OCI-M1 (cell line): ENCODE measurements at regions not wholly inside any gene's neighbourhood (a gene's known extent, or its start where the extent isn't known, plus 50 kb on each side); places are given as distances from the start of the nearest gene placed in this dataset.

Source experiments
- DNase-seq: peaks from one replicate; lab custom pipeline; 2025; lab: John Stamatoyannopoulos, UW

DNA sequence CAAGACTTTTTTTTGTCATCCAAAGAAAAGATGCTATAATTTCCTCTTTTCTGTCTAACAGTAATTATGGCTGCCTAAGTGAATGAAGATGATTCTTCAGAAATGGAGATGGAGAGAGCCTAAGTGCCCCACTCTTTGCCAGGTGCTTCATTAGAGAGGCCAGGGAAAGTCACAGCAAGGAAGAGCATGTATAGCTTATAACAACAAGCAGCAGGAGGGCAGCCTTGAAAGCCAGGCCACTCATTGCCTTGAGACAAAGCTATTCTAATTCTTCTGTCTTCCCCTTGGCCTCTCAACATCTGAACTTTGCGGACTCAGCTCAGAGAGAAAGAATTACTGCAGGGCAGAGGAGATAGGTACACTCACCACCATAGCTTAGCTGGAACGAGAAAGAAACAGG, 112.0 kb upstream of the ZNF366 start:
- DNase-seq, result no peak

DNA sequence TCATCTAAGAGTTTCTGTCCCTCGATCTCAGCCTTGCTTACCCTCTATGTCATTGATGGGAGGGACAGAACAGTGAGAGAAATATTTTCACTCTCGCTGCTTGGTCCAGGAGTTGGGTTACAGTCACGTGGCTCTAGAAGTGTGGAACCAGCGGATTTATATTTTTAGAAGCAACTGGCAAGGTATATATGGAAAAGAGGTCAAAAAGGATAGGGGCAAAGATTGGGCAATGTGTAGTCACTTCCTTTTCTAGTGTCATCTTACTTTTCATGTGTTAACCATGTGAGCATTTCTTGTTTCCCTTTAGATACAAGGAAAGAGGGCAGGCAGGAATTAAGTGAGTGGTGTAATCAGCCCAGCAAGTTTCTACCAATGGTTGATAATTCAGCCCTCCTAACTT, 111.5 kb upstream of the ZNF366 start:
- DNase-seq, result peak; percentile 28

DNA sequence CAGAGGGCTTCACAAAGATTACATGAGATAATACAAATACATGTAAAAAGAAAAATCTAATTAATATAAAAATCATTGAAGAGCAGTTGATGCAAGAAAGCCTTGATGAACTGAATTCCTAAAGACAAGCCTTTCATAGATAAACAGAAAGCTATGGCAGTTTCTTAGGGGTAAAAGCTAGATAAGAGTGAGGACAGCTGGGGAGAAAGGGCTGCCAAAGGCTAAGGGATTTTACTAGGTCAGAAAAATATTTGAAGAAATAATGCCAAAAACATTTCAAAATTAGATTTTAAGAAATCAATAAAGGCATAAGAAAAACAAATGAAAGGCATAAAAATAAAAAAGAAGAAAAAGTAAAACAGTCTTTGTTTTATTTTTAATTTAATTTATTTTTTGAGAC, 107.9 kb upstream of the ZNF366 start:
- no peak for DNase-seq

DNA sequence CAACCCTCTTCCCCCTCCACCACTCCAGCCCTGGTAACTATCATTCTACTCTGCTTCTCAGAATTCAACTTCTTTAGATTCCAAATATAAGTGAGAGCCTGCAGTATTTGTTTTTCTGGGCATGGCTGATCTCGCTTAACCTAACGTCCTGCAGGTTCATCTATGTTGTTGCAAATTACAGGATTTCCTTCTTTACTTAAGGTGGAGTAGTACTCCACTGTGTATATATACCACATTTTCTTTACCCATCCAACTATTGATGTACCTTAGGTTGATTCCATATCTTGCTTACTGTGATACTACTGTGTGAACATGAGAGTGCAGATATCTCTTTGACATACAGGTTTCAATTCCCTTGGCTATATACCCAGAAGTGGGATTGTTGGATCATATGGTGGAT, 106.3 kb upstream of the ZNF366 start:
- DNase-seq, result no peak

DNA sequence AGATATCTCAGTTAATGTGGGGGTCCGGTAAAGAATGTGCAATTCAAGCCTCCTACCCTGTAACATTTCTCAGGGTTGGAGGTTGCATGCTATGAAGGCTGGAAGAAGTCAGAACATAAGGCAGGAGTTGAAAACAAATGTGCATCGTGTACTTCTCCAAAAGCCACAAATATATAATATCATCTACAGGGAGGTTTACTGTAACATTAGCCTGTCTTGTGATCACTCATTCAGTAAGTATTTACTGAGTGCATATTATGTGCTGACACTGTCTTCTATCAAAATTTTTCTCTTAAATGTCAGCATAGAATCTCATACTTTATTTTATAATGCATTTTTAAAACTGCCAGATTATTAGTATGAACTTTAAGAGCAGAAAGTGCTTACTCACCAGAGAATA, 105.6 kb upstream of the ZNF366 start:
- no peak for DNase-seq

DNA sequence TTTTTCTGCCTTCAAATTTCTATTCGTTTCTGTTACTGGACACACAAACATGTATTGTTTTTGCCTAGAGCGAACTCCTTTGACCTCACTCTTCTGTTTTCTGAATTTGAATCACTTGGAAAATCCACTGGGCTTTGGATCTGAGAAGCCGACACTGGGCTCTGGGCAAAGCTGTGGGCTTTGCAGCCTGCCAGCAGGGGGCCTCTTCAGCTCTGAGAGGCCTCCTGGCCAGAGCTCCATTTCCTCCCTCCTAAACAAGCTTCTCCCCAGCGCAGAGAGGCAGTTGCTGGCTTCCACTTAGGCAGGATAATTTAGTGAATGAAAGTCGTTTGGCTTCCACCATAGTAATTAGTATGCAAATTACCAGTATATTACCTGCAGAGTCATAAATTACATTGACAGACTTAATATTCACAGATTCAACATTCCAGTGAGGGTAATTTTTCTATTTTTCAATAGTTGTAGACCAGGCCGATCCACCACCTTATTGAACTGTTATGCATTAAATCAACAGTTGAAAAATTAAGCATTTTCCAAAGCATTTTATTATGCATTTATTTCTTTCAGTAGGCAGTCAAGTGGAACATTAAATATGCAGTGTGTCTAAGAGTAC, 104.0 kb upstream of the ZNF366 start:
- DNase-seq, result peak; percentile 80

DNA sequence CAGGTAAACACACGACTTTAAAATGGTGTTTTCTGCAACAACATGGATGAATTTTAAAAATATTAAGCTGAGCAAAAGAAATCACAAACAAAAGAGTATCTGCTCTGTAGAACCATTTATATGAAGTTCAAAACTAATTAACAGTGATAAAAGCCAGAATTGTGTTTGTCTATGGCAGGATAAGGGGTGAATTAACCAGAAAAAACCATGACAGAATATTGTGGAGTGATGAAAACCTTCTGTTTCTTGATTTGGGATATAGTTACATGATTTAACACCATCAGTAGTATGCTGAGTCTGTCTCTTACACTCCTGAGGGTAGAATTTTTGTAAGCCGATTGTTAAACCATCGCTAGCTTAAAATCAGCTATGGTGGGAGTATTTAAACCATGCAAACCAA, 101.7 kb upstream of the ZNF366 start:
- no peak for DNase-seq

DNA sequence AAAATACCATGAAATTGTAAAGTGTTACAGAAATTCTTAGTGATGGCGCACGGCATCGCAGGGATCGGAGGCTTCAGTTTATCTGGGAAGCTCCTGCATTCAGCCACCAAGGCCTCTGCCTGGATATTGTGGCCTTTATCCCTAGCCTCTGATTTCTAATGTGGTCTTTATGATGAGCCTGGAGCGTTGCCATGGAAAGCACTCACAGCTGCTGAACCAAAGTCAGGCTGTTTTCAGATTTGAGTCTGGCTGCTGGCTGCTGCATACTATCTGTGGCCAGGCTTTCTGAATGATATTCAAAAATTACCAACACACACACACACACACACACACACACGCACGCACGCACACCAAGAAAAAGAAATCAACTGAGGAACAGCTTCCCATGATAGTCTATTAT, 101.1 kb upstream of the ZNF366 start:
- DNase-seq, result no peak

DNA sequence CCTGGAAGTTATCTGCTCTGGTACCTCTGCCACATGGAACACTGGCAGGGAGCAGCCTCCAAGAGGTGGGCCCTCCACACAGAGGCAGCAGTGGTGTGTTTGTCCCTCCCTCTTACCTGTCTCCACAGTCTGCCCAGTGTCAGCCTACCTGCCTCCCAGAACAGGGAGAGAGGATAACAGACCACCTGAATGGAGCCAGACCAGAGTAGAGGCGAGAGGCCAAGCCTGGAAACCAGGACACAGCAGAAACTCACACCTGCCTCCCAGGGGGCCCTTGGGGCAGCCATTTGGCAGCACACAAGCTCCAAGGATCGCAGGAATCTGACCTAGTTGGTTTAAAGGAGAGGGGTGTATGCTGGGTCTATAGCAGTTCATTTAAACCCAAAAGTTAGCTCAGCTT, 100.2 kb upstream of the ZNF366 start:
- no peak for DNase-seq

DNA sequence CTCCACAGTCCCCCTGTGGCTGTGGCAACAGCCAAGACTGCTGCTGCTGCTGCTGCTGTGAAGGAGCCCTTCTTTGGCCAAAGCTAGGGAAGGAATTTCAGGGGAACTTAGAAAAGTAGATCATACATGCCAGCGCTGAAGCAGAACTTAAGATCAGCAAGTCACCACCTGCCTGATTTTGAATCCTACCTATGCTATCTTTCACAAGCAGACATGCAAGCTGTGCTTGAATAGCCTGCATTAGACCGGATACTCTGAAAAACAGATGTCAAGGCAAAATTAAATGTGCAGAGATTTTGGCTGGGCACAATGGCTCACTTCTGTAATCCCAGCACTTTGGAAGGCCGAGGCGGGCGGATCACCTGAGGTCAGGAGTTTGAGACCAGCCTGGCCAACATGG, 99.3 kb upstream of the ZNF366 start:
- DNase-seq, result no peak

DNA sequence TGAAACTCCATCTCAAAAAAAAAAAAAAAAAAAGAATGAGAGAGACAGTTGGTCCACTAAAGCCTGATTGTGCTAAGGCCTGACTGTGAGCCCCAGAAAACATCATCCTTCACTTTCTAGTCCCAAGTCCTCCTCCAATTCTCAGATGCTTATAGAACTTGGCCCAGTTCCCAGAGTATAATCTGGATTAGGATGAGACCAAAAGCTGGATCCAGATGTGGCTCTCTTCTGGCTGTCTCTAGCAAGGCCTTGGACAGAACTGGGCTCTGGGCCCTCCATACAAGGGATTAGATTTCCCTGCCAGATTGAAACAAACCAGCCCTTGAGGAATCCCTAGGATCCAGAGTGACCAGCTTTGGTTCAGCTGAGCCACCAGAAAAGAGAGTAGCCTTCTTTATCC, 98.4 kb upstream of the ZNF366 start:
- no peak for DNase-seq

DNA sequence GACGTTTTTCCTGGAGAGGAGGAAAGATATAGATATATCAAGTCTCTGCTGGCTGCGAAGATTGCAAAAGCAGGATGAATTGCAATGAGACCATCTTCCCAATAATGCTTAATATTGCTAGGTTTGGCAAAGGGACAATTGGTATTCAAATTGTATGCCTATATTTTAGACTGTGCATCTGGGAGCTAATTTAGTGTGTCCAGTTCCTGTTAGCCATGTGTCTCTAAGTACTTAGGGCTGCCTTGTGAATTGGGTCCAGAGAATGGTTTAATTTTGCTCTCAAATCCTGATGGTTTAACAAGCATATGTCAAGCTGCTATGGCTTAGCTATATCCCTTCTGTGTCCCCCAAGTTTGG, 97.6 kb upstream of the ZNF366 start:
- no peak for DNase-seq

DNA sequence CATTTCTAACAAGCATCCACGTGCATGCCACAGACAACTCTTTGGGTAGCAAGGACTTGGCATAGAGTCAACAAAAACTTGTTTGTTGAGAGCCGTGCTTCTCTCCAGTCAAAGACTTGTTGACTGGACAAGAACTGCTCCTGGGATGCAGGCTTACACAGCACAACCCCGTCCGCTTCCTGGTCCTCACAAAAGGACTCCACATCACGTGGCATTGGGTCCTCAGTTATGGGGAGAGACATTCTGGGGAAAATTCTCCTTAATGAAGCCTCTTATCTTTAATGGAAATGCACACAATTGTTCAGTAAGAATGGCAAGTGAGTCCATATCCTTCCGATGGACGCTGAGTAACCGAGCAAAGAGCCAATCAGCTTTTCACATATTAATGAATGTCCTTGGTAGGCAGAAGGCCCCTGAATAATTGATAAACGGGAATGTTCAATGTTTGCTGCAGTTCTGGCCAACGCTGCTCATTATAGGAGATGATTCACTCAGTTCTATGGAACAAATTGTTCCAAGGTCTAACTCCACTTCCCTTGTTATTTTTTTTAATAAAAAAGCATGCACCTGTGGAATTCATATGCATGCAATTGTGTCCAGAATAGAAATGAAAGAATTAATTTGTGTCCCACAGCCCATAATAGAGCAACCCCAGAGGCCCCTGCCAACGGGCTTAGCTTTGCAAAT, 97.0 kb upstream of the ZNF366 start:
- DNase-seq, result no peak

DNA sequence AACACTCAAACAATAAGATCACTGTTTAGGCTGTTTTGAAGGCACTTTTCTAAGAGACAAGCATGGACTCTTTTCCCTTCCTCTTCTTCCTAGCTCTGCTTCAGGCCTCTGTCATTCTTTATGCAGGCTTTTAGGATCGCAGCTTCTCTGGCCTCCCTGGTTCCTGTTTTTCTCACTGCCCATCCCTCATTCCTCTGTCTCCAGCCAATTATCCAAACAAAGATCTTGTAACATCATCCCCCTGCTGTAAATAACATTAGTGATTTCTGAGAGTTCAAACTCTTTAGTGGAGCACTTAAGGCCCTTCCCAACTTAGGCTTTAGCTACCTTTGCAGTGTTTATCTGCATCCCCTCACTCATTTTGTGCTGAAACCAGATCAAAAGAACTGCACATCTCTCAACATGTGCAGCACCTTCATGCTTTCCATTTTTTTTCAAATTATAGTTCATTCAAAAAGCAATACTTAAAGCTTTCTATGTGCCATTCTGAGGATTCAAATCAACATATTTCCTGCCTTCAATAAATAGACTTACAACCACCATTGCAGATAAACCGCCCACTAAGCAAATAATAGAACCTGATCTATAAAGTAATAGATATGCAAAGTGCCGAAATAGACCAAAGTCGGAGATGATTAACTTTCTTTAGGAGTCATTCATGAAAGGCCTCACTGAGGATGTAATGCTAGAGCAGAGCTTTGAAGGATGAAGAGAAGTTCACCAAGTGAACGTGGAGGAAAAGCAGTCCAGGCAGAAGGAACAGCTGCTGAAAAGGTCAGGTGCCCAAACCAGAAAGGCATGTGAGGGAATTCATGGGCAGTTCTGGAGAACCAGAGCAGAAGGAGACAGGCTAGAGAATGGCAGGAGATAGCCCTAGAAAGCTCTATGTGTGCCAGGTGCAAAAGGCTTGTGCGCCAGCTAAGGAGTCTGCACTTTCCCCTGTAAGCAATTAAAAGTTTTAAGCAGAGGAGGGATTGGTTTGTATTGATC, 95.8 kb upstream of the ZNF366 start:
- DNase-seq, result no peak

DNA sequence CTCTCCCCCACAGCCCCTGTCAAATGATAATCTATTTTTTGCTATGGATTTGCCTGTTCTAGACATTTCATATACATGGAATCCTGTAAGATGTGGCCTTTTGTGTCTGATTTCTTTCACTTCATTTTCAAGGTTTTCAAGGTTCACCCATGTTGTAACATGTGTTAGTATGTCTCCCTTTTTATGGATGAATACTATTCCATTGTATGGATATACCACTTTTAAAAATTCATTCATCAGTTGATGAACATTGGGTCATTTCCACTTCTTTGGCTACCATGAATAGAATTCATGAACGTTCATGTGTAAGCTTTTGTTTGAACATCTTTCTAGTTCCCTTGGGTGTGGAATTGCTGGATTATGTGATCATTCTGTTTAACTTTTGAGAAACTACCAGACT, 94.7 kb upstream of the ZNF366 start:
- DNase-seq, result no peak

DNA sequence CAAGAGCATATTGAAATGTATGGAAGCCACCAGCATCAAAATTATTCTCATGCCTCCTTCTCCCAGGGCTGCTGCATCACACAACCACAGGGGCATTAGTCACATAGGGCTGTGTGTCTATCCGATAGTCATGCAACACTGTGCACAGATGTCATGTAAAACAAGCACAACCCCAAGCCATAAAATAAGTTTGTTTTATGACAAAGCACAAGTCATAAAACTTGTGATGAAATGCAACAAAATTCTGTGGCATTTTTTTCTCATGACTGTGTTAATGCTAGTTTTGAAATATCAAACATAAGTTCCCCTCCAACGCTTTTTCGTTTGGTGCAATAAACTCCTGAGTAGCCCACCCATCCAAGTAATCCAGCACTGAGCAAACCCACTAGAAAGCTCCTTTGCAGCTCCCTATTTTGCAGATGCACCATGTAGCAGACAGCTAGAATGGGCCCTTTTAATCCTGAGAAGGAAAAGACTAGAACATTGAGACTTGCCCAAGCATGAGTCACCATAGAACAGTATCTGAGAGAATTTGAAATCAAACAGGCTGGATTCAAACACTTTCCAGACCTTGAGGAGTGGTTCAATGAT, 93.3 kb upstream of the ZNF366 start:
- DNase-seq, result no peak

DNA sequence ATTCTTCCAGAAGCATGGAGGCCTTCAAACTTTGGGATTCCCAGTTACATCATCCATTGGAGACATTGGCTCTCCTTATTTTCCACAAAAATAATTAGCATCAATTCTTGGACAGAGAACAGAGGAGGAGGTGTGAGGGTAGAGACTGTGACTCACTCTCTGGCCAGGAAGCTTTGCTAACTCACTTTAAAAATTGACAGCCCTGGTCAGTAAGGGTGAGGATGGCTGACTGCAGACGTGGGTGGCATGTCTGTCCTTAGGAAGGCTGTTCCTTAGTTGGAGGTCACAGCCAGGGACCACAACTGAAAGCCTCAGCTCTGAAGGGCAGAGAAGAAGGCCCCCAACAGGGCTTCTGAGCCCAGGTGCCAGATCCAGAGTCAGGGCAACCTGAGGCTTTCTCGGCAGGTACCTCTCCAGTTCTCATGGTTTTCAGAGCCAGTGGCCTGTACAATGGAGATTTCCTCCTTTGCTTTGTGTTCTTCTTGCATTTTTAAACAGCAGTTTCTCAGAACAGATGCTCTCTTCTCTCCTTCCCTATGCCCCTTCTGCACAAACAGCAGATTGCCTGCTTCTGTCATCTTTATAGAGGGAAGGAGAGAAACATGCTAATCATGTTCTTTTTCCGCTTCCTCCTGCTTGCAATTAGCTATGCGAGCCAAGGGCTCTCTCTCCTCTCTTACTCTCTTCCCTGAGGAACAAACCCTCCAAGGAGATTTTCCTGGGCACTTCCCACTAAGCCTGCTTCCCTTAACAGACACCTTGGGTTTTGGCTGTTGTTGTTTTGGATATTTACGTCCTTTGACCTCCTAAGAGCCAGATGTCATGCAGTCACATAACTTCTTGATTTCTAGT, 92.5 kb upstream of the ZNF366 start:
- no peak for DNase-seq

DNA sequence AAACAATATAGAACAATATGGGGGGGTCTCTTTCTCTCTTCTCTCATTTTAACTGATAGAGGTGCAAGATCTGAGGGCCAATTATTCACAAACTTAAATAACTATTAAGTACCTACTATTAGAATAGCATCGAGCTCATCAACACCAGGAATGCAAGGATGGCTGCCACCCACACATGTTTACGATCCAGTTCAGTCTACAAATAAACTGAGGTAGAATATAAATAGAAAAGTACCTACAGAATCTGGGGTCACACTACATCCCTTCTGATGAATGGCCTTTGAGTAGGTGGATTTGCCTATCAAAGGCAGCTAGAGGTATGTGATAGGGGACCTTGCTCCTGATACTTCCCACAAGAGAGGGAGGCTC, 91.8 kb upstream of the ZNF366 start:
- no peak for DNase-seq

DNA sequence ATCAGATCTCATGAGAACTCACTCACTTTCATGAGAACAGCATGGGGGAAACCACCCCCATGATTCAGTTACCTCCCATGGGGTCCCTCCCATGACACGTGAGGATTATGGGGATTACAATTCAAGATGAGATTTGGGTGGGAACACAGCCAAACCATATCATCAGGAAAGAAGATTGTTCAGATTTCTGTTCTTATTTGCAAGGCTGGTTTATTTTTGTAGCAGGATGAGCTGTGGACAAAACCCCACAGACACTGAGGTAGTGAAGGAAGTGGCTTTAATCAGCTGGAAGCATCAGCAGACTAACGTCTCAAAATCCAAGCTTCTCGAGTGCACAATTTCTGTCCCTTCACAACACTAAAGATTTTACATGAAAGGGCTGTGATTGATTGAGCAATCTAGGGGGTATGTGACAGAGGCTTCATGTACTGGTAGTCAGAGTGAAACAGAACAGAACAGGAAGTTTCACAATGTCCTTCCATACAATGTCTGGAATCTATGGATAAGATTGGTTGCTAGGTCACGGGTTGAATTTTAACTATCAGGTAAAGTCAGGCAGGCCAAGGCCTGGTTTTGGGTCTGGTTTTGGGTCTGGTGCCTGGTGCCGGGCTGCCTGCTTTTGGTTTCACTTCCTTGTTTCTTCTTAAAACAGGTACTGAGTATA, 91.3 kb upstream of the ZNF366 start:
- DNase-seq, result peak; percentile 95

DNA sequence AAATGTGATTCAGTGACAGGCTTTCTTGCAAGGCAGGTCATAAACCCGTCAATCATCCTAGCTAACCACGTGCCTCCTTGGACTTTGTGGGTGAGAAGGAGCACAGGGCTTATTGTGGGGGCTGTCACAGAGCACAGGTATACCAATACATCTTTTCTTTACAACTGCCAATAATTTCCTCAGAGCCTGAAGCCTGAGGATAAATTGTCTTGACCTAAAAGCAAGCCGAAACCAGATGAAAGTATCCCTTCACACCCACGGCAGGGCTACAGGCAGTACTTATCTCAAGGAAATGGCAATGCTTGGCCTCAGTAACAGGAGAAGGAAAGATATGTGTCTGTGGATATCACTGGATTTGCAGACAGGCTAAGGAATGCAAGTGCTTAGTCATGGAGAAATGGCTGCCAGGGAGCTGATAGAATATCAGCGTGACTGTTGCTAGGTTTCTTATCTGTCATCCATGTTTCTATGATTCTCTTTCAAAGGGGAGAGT, 90.3 kb upstream of the ZNF366 start:
- DNase-seq, result peak; percentile 83

DNA sequence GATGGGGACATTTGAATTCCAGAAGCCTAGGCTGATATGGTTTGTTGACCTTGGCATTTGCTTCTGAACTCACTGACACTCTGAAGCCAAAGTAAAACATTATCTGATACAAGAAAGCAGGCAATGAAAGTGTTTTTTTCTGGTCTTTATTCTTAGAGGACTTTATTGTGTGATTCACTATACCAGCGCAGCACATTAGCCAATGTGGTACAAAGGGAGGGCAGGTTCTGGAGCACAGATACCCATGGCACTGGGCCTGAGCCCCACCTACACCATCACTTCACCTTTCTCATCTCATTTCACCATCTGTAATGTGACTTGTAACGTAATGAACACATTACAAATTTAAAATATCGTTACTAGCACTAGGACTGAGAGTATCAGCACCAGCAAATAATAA, 89.7 kb upstream of the ZNF366 start:
- DNase-seq, result no peak
